ENCODE measurements at regions not wholly inside any gene's neighbourhood (a gene's known extent, or its start where the extent isn't known, plus 50 kb on each side); places are given as distances from the start of the nearest gene placed in this dataset.

GRCh38 chr9:89807682-89808075, 202.9 kb downstream of the GADD45G start:
- no peak for DNase-seq (ENCODE audit: low read depth, low spot score)

DNA sequence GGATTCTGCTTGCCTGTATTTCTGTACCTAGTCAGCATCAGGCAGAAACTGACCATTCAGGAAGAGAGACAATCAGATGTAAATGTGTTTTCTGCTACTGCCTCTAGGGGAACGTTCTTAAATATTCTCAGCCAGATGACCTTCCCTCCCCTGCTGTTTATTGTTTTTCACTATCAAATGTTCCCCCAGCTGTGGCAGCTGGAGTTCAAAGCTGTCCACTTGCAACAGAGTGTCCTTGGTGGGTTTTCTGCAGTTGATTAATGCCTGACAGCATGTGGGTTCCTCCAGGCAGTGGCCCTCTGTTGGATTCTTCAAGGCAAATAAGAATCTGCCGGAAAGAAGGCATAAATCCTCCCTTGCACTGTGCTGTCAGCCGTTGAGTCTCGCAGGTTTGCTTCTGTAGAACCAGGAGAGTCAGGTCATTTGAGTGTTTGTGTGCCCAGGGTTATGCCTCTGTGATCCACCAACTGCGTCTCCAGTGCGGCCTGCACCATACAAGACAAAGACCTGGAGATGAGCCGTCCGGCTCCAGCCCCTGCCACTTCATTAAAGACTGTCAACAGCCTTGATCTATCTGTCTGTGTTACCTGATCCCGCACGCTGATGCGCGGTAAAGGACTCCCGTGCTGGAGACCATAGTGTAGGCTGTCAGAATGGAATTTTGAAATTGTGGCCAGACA, 203.4 kb downstream of the GADD45G start:
- DNase-seq (ENCODE audit: low read depth, low spot score): peak; percentile 68

DNA sequence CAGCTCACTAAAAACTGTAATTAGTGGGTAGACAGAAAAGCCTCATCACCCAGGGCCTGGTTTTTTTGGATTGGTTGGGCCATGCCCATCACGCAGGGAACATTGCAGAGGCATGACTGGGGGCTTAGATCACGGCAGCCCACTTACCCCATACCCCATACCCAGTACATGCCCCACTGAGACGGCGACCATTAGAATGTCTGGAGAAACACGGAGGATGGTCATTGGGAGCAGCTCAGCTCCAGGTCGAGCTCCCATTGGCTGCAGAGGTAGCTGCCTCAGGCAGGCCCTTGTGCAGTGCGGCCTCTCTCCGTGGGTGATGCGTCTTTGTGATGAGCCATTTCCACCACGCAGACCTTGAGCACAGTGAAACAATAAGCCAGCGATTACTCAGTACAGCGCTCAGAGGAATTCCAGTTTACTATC, 204.0 kb downstream of the GADD45G start:
- DNase-seq (ENCODE audit: low read depth, low spot score): no peak

- DNase-seq (ENCODE audit: low read depth, low spot score): no peak
These were observed 205.6 kb downstream of the GADD45G start for GRCh38 chr9:89810431-89810830.

DNA sequence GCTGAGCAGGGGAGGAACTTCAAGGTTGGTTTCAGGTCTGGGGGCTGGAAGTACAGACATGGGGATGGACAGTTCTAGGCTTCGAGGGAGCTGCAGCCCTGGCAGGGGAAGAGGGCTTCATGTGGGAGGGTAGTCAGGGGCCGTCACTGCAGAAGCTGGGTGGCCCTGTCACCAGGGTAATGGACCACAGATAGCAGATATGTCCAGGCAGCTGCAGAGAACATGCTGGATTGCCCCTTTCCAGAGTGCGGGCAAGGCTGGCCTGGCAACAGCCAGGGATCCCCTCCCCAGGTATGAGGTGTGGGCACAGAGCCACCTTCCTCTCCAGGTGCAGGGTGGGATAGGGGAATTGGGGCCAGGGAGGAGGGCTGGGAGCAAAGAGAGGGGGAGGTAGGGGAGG, 206.5 kb downstream of the GADD45G start:
- no peak for DNase-seq (ENCODE audit: low read depth, low spot score)

GRCh38 chr9:89811886-89812450, 207.2 kb downstream of the GADD45G start:
- no peak for DNase-seq (ENCODE audit: low read depth, low spot score)

DNA sequence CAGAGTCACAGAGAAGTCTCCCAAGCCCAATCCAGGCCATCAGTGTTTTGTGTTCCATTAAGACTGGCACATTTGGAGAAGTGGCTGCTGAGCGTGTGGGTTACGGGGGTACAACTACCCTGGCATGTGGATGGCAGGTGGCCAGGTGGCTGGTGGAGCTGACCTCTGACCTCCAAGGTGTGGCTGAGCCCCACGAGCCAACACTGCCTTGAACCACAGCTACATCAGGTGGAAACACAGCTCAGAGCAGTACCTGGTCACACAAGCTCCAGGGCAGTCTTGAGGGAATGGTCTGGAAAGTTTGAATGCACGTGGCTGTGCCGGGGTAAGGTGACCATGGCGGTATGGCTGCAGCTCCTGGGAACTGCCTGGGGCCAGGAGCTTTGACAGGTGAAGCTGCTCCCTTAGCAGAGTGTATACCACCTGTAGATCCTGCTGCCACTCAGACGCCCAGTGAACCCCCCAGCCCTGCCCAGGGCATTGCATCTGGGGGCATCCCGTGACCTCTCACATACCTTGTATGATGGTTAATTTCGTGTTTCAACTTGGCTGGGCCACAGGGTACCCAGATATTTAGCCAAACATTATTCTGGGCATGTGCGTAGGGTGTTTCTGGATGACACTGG, 207.9 kb downstream of the GADD45G start:
- DNase-seq (ENCODE audit: low read depth, low spot score): no peak

DNA sequence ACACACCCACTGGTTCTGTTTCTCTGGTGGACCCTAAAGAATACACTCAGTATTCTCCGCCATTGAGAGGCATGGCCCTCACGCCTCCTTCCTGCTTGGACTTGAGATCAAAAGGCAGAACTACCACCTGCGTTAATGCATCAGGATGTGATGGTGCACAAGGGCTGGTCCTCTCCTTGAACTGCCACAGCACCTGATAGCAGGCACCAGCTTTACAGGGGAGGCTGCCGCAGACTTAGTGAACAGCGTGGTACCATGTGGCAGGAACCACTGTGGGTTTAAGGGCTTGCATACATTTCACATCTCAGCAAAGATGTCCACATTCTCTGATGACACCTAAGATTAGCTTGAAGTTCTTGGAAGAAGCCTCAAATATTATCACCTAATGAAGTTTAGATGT, 208.7 kb downstream of the GADD45G start:
- DNase-seq (ENCODE audit: low read depth, low spot score): no peak

DNA sequence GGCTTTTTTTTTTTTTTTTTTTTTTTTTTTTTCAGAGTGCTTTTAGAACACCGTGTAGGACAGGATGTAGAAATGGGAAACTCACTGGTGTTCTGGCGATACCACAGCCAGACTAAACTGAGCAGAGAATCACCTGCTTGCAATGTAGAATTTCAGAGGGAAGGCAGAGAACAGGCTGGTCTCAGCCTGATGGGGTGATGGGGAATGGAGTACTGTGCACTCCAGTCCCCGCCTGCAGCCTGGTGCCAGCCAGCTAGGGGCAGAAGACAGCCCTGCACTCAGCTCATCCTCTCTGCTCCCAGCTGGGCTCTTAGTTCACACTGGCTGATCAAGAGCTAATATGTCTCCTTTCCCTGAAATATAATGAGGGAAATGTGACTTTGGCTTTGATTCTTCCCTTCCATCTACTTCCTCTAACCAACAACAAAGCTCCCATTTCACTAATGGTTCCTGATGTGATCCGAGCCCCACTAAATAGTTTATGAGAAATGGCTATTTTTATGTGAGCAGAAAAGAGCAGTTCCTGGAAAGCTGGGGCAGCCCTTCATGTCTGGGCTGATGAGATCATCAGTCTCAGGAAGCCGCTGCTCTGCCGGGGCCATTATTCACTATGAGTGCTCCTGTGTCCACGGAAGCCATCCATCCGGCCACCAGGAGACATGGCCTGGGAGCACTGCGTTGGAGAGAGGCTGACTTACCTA, 209.7 kb downstream of the GADD45G start:
- no peak for DNase-seq (ENCODE audit: low read depth, low spot score)

DNA sequence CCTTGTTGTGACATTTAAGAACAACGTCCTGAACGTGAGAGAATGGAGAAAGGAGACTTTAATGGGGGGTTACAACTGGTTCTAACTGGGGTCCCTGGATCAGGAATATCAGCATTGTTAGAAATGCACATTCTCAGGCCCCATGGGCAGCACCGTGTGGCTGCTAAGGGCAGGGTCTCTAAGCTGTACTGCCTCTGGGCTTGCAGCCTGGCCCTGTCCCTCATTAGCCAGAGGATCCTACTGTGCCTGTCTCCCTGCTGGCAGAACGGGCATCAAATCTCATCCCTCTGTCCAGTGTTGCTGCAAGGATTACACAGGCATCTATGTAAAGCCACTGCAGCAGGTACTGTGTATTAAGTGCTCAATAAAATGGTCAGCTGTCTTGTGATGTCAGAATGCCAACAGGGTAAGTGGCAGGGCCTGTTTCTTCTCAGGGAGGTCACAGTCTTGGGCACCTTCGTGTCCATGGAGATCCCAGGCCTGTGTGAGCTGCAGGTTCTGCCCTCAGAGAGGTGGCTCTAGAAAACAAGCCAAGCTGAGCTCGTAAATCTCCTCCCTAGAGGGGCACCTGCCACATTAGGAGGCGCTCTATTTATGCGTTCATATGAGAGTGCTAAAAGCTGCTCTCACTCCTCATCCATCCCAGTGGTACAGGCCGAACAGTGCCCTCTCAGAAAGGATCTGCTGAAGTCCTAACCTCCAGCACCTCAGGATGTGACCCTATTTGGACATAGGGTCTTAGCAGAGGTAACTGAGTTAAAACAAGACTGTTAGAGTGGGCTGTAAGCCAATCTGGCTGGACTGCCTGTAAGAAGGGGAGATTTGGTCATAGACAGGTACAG, 210.5 kb downstream of the GADD45G start:
- no peak for DNase-seq (ENCODE audit: low read depth, low spot score)

- DNase-seq (ENCODE audit: low read depth, low spot score): no peak
These were observed 211.2 kb downstream of the GADD45G start for GRCh38 chr9:89815903-89816573.

- no peak for DNase-seq (ENCODE audit: low read depth, low spot score)
These were observed 212.5 kb downstream of the GADD45G start for GRCh38 chr9:89817151-89817950.

GRCh38 chr9:89820337-89820736, 215.5 kb downstream of the GADD45G start:
- no peak for DNase-seq (ENCODE audit: low read depth, low spot score)

DNA sequence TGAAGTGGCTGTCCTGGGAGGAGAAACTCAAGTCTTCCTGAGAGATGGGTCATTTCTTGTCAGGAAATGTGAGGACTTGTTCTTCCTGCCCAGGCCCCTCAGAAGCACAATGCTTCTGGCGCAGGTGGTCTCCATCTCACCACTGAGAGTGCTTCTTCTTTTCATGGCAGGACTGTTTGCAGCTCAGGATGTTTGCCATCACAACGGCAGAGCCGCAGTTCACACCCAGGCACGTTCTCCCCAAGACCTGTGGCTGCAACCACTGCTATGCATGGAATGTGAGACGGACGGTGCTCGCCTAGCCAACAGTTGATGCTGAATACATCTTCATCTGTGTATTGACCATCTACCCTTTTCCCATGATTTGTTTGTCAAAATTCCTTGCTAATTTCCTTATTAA, 216.3 kb downstream of the GADD45G start:
- DNase-seq (ENCODE audit: low read depth, low spot score): no peak

- no peak for DNase-seq (ENCODE audit: low read depth, low spot score)
These were observed 218.2 kb downstream of the GADD45G start for GRCh38 chr9:89822996-89823395.

DNA sequence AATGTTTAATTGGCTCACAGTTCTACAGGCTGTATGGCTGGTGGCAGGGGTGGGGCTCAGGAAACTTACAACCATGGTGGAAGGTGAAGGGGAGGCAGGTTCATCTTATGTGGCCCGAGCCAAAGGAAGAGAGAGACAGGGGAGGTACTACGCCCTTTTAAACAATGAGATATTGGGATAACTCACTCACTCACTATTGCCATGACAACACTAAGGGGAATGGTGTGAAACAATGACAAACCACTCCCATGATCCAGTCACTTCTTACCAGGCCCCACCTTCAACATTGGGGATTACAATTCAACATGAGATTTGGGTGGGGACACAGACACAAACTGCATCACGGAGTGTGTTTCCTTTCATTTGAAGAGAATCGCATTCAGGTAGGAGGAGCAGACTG, 220.9 kb downstream of the GADD45G start:
- DNase-seq (ENCODE audit: low read depth, low spot score): no peak

DNA sequence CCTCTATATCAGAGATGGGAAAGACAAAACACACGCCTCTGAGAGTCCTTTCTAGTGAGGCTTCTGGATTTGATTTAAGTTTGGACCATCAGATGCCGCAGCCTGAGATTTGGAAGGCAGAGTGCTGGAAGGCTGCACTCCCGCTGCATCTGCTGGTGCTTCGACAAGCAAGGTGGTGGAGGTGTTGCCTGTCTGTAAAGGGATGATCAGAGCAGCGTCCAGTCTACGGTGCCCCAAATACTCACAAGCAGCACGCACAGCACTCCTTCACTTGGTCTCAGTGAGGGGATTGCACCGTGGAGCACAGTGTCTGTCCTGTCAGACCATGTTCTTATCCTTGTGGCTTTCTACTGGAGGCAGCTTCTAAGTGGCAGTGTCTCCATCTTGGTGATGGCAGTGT, 221.4 kb downstream of the GADD45G start:
- no peak for DNase-seq (ENCODE audit: low read depth, low spot score)

- no peak for DNase-seq (ENCODE audit: low read depth, low spot score)
These were observed 224.5 kb downstream of the GADD45G start for GRCh38 chr9:89829346-89829745.

DNA sequence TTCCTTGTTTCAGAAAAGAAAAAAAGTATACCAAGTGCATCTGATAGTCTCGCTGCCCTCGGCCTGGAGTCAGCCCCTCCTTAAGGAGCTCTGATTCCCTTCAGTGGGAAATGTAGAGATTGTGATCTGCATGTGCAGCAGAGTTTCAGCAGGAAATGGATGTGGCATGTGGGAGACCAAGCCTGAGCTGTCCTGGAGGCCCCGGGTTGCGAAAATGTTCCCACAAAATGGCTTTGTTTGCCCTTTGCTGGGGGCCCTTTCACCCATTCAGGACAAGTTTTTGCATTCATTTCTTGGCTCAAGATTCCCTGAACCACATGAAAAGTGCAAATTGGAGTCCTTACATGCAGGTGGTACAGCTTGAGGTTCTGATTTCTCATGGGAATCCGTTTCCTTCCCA, 230.9 kb downstream of the GADD45G start:
- DNase-seq (ENCODE audit: low read depth, low spot score): no peak

GRCh38 chr9:89837162-89837933, 232.5 kb downstream of the GADD45G start:
- no peak for DNase-seq (ENCODE audit: low read depth, low spot score)
